ENCODE measurements at regions not wholly inside any gene's neighbourhood (a gene's known extent, or its start where the extent isn't known, plus 50 kb on each side); places are given as distances from the start of the nearest gene placed in this dataset.

- intact Hi-C loops (cut with micrococcal nuclease) = no loop called here
- Histone ChIP-seq H3K4me3 (no peak overlapping the region), H3K27me3 (ENCODE audit: low read depth) (peaks cover 65% of the 10 kb centered on the region), H3K9me3 (replicated peaks) (no peaks in the 10 kb centered on the region), H3K4me1 (no peaks in the 10 kb centered on the region), H3K27ac (replicated peaks) (no peak overlapping the region), H3K36me3 (no peaks in the 10 kb centered on the region)
- no peak for TF ChIP-seq CTCF (IDR thresholded peaks at IDR 0.05; ENCODE audit: borderline replicate concordance)
- DNase-seq = no peak
Observed at GRCh38 chr2:497770-498492, 179.3 kb downstream of the TMEM18 start.

DNA sequence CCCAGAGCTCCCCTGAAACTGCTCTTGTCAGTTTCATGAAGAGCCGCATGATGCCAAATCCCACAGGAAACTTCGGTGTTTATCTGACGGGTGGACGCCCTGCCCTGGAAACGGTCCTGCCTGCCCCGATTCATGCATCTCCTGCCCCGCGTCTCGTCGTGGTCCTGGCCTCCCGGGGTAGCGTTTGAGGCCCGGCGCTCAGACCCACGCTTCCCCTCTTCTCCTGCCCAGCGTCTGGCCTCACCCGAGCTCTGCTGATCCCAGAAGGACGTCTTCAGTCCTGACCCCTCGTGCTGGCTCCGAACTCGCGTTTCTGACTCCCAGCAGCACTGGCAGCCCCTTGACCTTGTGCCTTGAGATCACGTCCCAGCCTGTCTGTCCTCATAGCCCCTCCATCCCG is 180.5 kb downstream of the TMEM18 start:
- Histone ChIP-seq H3K36me3 (no peaks in the 10 kb centered on the region), H3K27me3 (ENCODE audit: low read depth) (peaks cover 67% of the 10 kb centered on the region), H3K27ac (replicated peaks) (no peak overlapping the region), H3K9me3 (replicated peaks) (no peaks in the 10 kb centered on the region), H3K4me3 (no peak overlapping the region), H3K4me1 (no peaks in the 10 kb centered on the region)
- DNase-seq = no peak
- TF ChIP-seq CTCF (IDR thresholded peaks at IDR 0.05; ENCODE audit: borderline replicate concordance) = no peak
- intact Hi-C loops (cut with micrococcal nuclease) = no loop called here

GRCh38 chr2:495745-496275 is 181.4 kb downstream of the TMEM18 start:
- no peak for DNase-seq
- no peak overlapping the region for H3K4me3 ChIP-seq
- peaks cover 67% of the 10 kb centered on the region for H3K27me3 ChIP-seq (ENCODE audit: low read depth)
- intact Hi-C loops (cut with micrococcal nuclease) = no loop called here
- no peak for TF ChIP-seq CTCF (IDR thresholded peaks at IDR 0.05; ENCODE audit: borderline replicate concordance)
- H3K4me1 ChIP-seq = no peaks in the 10 kb centered on the region
- H3K9me3 ChIP-seq (replicated peaks) = no peaks in the 10 kb centered on the region
- H3K27ac ChIP-seq (replicated peaks) = no peak overlapping the region
- no peaks in the 10 kb centered on the region for H3K36me3 ChIP-seq

- no peak for TF ChIP-seq CTCF (IDR thresholded peaks at IDR 0.05; ENCODE audit: borderline replicate concordance)
- Histone ChIP-seq H3K4me3 (no peak overlapping the region), H3K4me1 (no peaks in the 10 kb centered on the region), H3K27ac (replicated peaks) (no peak overlapping the region), H3K27me3 (ENCODE audit: low read depth) (peaks cover 66% of the 10 kb centered on the region), H3K9me3 (replicated peaks) (no peaks in the 10 kb centered on the region), H3K36me3 (no peaks in the 10 kb centered on the region)
- DNase-seq = no peak
- intact Hi-C loops (cut with micrococcal nuclease) = no loop called here
Observed at GRCh38 chr2:494853-495252, 182.4 kb downstream of the TMEM18 start.

GRCh38 chr2:493228-493627 is 184.0 kb downstream of the TMEM18 start:
- Histone ChIP-seq H3K27me3 (ENCODE audit: low read depth) (peaks cover 65% of the 10 kb centered on the region), H3K4me3 (no peak overlapping the region), H3K9me3 (replicated peaks) (no peaks in the 10 kb centered on the region), H3K36me3 (no peaks in the 10 kb centered on the region), H3K27ac (replicated peaks) (no peak overlapping the region), H3K4me1 (no peaks in the 10 kb centered on the region)
- DNase-seq = no peak
- no peak for TF ChIP-seq CTCF (IDR thresholded peaks at IDR 0.05; ENCODE audit: borderline replicate concordance)
- intact Hi-C loops (cut with micrococcal nuclease) = no loop called here

Data from left ventricle myocardium inferior (tissue), 1 donor.